Gastroesophageal sphincter (tissue), 4 donors: ENCODE measurements at regions not wholly inside any gene's neighbourhood (a gene's known extent, or its start where the extent isn't known, plus 50 kb on each side); places are given as distances from the start of the nearest gene placed in this dataset.

Experiments
- ATAC-seq: fragments of 150-250 bp; one replicate; pipeline ENCODE4 v1.9.1; 2016; ENCODE audit warnings: mild to moderate bottlenecking, moderate library complexity
- H3K27ac ChIP-seq, 4 donors: fragments of 200-600 bp; sonication (generic) in 3 of 4; 1 replicate in 3 of 4; 2 replicates in 1 of 4; pipeline ENCODE4 v1.5.1; 2016 to 2019
- H3K27me3 ChIP-seq: fragments of 200-600 bp; sonication (generic); one replicate; pipeline ENCODE4 v1.5.1; 2019
- H3K36me3 ChIP-seq, 2 donors: fragments of 200-600 bp; sonication (generic); one replicate each; pipeline ENCODE4 v1.5.1; 2019; ENCODE audit warnings: control low read depth in 1 of 2
- H3K4me1 ChIP-seq, 3 donors: fragments of 200-600 bp; sonication (generic); 1 replicate in 2 of 3; 2 replicates in 1 of 3; pipeline ENCODE4 v1.5.1; 2016 to 2019; ENCODE audit warnings: control low read depth in 2 of 3
- H3K4me3 ChIP-seq, 2 donors: fragments of 200-600 bp; sonication (generic); one replicate each; pipeline ENCODE4 v1.5.1; 2019; ENCODE audit warnings: mild to moderate bottlenecking in 1 of 2, moderate library complexity in 1 of 2
- H3K9me3 ChIP-seq, 3 donors: fragments of 200-600 bp; sonication (generic); one replicate each; pipeline ENCODE4 v1.5.1; 2017 to 2019; ENCODE audit warnings: control low read depth in 2 of 3
- CTCF ChIP-seq, 4 experiments: fragments of 200-600 bp in 2 of 4; fragments of 450-650 bp in 2 of 4; sonication (generic) in 1 of 4; IDR thresholded peaks; one replicate each; pipeline ENCODE4 v1.5.1; 2017 to 2019; ENCODE audit warnings: antibody characterized with exemption in 4 of 4, mild to moderate bottlenecking in 2 of 4, moderate library complexity in 2 of 4
- EP300 ChIP-seq: sonication (generic); formaldehyde crosslinking; IDR thresholded peaks from one replicate; pipeline ENCODE4 v1.6.1; 2017; ENCODE audit warnings: antibody characterized with exemption, mild to moderate bottlenecking
- POLR2A ChIP-seq, 2 donors: fragments of 450-650 bp; IDR thresholded peaks; one replicate each; pipeline ENCODE4 v1.6.1; 2017; ENCODE audit warnings: antibody characterized with exemption in 2 of 2, mild to moderate bottlenecking in 2 of 2, moderate library complexity in 1 of 2
- POLR2AphosphoS5 ChIP-seq: sonication (generic); formaldehyde crosslinking; IDR thresholded peaks from one replicate; pipeline ENCODE4 v1.6.1; 2017; ENCODE audit warnings: antibody characterized with exemption
- WGBS, 2 donors: methylation state at CpG; one replicate each; pipeline ENCODE4 v1.1.5; 2018; ENCODE audit warnings: low coverage in 1 of 2; 5-methylcytosine and 5-hydroxymethylcytosine counted together

GRCh38 chr17:68783861-68784260 lies 171.3 kb downstream of the ABCA8 start:
- no peaks in the 10 kb centered on the region for H3K36me3 ChIP-seq
- peaks cover 0 to 10% (median 0%) of the 10 kb centered on the region in 3 donors for H3K4me1 ChIP-seq
- peak overlapping the region in 1 of 4 donors; percentile 50 for H3K27ac ChIP-seq
- no peak for TF ChIP-seq EP300
- TF ChIP-seq CTCF (IDR thresholded peaks at IDR 0.05) = no peak
- TF ChIP-seq POLR2A (IDR thresholded peaks at IDR 0.05) = no peak
- no peak for TF ChIP-seq POLR2AphosphoS5
- H3K4me3 ChIP-seq = no peak overlapping the region
- no peak for ATAC-seq
- H3K9me3 ChIP-seq = peaks cover 0 to 7% (median 0%) of the 10 kb centered on the region in 3 donors
- 89 to 94% methylated on average over 4 of the region's 4 CpGs for WGBS, 2 donors
- no peaks in the 10 kb centered on the region for H3K27me3 ChIP-seq

GRCh38 chr17:68782789-68783188 lies 172.4 kb downstream of the ABCA8 start:
- Histone ChIP-seq H3K36me3 (no peaks in the 10 kb centered on the region), H3K4me1 (peaks cover 0 to 17% (median 0%) of the 10 kb centered on the region in 3 donors), H3K27ac (peak overlapping the region in 1 of 4 donors; percentile 5), H3K4me3 (no peak overlapping the region), H3K27me3 (no peaks in the 10 kb centered on the region), H3K9me3 (peaks cover 0 to 7% (median 0%) of the 10 kb centered on the region in 3 donors)
- TF ChIP-seq POLR2A (IDR thresholded peaks at IDR 0.05) = no peak
- no peak for TF ChIP-seq EP300
- no peak for TF ChIP-seq POLR2AphosphoS5
- no peak for TF ChIP-seq CTCF (IDR thresholded peaks at IDR 0.05)
- peak; percentile 88 for ATAC-seq
- 50 to 86% methylated on average over 1 of the region's 1 CpG for whole genome bisulfite sequencing, 2 donors

- TF ChIP-seq EP300 (no peak), POLR2AphosphoS5 (no peak), POLR2A (IDR thresholded peaks at IDR 0.05) (no peak), CTCF (IDR thresholded peaks at IDR 0.05) (no peak)
- peaks cover 0 to 29% (median 5%) of the 10 kb centered on the region in 3 donors for H3K4me1 ChIP-seq
- 80 to 87% methylated on average over 4 of the region's 4 CpGs for WGBS, 2 donors
- ATAC-seq = no peak
- H3K36me3 ChIP-seq = no peaks in the 10 kb centered on the region
- H3K9me3 ChIP-seq = peaks cover 0 to 7% (median 0%) of the 10 kb centered on the region in 3 donors
- no peaks in the 10 kb centered on the region for H3K27me3 ChIP-seq
- no peak overlapping the region for H3K4me3 ChIP-seq
- H3K27ac ChIP-seq = no peak overlapping the region
Observed at GRCh38 chr17:68780596-68780995, 174.6 kb downstream of the ABCA8 start.

- WGBS, 2 donors = 85 to 87% methylated on average over 3 to 4 of the region's 4 CpGs
- no peak overlapping the region for H3K4me3 ChIP-seq
- no peaks in the 10 kb centered on the region for H3K27me3 ChIP-seq
- peaks cover 0 to 7% (median 0%) of the 10 kb centered on the region in 3 donors for H3K9me3 ChIP-seq
- H3K27ac ChIP-seq = peak overlapping the region in 3 of 4 donors; percentile 37 to 60 (median 58)
- H3K4me1 ChIP-seq = peaks cover 0 to 26% (median 13%) of the 10 kb centered on the region in 3 donors
- no peak for ATAC-seq
- no peaks in the 10 kb centered on the region for H3K36me3 ChIP-seq
- TF ChIP-seq CTCF (IDR thresholded peaks at IDR 0.05) (no peak), EP300 (no peak), POLR2AphosphoS5 (no peak)
Observed at GRCh38 chr17:68778726-68779125, 176.5 kb downstream of the ABCA8 start.

- H3K4me1 ChIP-seq = peaks cover 0 to 26% (median 13%) of the 10 kb centered on the region in 3 donors
- peak; percentile 46 for ATAC-seq
- WGBS, 2 donors = 43 to 57% methylated on average over 6 to 10 of the region's 10 CpGs
Observed at GRCh38 chr17:68777856-68778694, 176.9 kb upstream of the FAM20A start.

More at GRCh38 chr17:68777856-68778694, 176.9 kb upstream of the FAM20A start:
- Histone ChIP-seq H3K27me3 (no peaks in the 10 kb centered on the region), H3K36me3 (no peaks in the 10 kb centered on the region), H3K4me3 (no peak overlapping the region), H3K27ac (peak overlapping the region in 3 of 4 donors; percentile 14 to 60 (median 58)), H3K9me3 (peaks cover 0 to 7% (median 0%) of the 10 kb centered on the region in 3 donors)
- TF ChIP-seq POLR2A (IDR thresholded peaks at IDR 0.05) (no peak), POLR2AphosphoS5 (no peak), CTCF (IDR thresholded peaks at IDR 0.05) (no peak), EP300 (no peak)
